Glomerular endothelial cell (primary cell): ENCODE measurements at regions not wholly inside any gene's neighbourhood (a gene's known extent, or its start where the extent isn't known, plus 50 kb on each side); places are given as distances from the start of the nearest gene placed in this dataset.
"Not testable (repeated sequence)": the region's sequence is repeated elsewhere in the genome, so short reads cannot be mapped to it uniquely, and the experiment has no call there.

ENCODE experiments used
- DNase-seq: peaks from one replicate; pipeline ENCODE4 v3.0.0-alpha.2; 2011; ENCODE audit warnings: low read depth, low spot score; ENCODE audit errors: extremely low read depth

DNA sequence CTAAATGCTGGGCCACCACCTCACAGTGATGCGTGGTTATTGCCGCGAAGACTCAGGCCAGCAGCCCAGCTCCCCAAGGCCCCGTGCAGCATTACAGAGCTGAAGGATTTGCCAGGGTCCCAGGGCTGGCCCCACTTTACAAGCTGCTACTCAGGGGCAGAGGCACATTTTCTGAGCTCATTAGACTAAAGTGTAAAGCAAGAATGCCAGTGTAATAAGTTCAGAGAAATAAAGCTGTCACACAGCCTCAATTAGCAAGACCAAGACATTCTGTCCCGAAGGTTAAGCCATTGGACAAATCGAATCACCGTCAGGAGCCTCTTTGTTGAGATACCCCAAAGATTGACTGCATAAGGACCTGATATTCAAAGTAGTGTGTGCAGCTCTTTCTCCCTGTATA, 428.4 kb downstream of the EFNB2 start:
- DNase-seq = no peak

DNA sequence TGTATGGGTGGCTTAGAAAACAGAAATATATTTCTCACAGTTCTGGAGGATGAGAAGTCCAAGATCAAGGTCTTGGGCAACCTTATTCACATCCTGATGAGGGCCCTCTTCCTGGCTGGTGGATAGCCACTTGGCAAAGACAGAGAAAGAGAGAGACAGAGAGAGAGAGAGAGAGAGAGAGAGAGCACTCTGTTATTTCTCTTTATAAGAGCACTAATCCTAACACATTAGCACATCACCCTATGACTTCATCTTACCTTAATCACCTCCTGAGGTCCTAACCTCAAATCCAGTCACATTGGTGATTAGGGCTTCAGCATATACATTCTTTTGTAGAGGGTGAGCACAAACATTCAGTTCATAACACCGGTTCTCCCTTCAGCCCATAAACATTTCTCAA, 430.3 kb downstream of the EFNB2 start:
- DNase-seq = no peak

DNA sequence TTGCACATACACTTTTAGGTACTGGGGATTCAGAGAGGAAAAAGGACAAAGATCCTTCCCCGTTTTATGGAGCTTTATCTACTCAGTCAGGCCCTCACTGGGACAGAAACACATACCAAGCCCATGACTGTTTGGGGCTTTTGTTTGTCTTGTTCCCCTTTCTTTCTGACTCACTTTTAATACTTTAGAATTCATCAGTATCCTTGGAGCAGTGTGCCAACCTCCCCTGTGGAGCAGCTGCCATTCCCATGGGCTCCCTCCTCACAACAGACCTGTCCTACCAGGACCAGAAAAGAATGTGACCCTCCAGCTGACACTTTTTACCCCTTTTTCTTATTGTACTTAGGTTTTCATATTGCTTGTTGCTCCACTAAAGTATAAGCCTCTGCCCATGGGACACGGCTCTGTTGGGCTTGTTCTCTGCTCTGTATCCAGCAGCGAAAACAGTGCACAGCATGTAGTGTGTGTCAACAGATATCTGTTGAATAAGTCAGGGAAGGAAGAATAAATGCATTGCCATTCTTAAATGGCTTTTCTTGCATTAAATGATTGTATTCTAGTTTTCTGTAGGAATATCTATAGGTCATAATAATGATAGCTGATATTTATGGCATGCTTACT, 431.1 kb downstream of the EFNB2 start:
- no peak for DNase-seq

DNA sequence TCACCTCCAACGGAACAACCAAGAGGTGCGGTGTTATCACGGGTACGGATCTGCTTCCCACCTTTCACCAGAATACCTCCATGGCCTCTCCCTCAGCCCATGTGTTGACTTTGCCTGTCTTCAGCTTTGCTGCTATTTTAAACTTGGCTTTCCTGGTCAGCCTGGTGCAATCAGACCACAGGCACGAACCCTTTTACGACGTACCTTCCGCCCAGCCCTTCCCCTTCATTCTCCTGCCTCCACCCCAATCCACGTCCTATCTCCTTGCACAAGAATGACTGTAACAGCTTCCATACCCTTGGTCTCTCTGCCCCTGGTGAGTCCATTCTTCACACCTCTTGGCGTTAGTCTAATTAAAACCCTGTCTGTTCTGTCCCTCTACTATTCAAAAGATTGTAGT, 431.7 kb downstream of the EFNB2 start:
- DNase-seq = no peak

DNA sequence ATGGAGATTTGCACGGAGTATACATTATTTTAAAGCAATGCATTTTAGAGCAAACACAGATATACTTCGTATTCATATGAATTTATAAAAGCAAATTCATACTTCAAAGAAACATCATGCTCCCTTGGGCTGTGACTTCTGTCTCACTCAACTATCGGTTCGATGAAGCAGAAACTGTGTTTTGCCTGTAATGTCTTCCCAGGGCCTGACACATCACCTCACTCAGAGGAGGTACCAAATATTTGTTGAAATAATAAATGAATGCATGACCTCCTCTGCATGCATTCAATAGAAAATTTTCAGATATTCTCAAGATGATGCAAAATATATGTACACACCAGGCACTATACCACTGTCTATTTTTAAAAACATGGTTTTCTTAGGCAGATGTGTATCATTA, 432.7 kb downstream of the EFNB2 start:
- no peak for DNase-seq

DNA sequence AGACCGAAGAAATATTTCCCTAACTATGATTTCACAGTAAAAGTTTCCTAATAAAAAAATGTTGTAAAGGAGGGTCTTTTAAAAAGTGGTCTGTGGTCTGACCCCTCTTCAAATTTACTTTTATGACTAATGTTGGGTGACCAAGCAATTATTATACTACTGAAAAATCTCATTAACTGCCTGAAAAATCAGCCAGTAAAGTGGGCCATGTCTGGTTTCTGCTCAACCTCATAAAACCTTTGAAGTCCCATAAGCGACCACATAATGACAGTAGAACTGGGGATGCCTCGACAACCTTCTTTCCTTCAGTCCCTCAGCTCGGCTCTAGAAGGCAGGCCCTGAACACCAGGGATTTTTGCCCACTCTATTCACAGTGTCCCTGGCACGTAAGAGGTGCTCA, 434.3 kb downstream of the EFNB2 start:
- DNase-seq = no peak

DNA sequence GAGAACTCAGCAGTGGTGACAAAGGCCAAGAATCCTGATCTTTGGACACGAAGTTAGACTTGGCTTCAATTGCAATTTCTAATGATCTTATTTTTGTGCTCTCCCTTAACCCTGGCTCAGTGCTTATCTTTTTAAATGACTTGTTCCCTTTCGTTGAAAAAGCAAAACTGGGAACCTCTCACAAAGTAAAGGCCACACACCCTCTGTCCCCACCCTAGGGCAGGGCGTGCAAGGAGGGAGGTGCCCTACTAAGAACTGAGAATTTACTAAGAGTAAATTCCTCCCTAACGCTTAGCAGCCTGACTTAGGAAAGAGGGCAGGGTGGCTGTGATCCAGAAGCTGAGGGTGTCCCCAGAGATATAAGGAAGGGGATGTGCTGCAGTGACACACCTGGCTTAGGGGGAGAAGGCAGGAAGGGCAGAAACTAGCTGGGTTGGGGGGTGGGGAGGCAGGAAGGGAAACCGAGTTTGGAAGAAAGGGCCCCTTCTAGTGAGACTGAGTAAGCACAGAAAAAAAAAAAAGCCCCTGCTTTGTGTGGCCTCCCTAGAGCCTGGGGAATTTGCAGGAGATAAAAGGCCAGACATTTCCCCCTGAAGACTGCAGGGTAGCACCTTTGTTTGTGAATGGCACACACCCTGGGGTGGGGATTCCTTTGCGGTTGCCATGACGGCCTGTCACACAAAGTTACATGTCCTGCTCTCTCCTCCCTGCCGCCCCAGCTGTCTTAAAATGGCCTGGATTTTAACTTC, 435.1 kb downstream of the EFNB2 start:
- no peak for DNase-seq

DNA sequence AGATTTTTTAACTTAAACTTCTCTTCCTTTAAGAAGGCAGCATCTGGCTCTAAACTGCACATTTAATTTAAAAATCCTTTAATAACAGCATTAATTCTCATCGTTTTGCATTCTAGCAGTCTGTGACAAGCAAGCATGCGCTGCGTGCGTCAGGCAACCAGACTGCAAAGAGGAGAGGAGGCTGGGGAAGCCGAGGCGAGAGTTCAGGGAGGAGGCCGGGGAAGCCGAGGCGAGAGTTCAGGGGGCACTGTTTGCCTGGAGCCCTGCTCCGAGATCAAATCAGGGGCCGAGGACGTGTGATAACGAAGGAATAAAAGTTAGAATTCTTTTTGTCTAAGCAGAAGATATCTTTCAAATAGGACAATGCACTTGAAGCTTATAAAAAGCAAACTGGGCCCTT, 435.7 kb downstream of the EFNB2 start:
- no peak for DNase-seq

DNA sequence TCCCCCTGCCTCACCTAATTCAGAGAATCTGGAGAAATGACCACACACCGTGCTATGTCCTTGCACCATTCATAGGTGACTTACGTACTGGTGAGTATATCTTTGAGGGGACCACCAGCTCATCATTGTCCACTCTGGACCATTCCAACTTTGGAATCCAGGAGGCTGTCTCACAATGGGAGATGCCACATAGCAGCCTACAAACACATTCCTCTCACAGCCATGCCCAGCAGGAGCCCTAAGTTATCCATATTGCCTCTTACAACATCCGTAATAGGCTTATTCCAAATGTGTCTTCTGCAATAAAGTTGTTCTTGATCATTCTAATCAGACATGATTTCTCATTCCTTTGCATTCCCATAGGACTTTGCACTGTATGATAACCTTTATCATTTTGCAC, 436.7 kb downstream of the EFNB2 start:
- DNase-seq = no peak

DNA sequence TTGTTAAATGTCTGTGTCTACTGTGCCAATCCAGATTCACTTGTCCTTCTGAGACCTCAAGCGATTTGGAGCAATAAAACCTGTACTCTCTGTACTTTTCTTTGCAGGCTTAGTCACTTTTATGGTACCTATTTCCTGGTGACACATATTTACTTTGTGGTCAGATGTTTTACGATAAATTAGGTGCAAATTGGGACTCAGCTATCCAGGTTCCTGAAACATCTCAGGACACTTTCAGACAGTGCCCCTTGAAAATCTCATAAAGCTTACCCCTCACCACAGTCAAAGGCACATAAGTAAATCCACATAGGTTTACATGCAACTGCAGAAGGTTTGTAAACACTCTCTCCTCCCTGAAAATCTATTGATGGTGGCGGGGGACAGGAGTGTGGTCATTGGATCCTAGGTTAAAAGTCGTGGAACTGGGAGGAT, 438.8 kb downstream of the EFNB2 start:
- DNase-seq = no peak

DNA sequence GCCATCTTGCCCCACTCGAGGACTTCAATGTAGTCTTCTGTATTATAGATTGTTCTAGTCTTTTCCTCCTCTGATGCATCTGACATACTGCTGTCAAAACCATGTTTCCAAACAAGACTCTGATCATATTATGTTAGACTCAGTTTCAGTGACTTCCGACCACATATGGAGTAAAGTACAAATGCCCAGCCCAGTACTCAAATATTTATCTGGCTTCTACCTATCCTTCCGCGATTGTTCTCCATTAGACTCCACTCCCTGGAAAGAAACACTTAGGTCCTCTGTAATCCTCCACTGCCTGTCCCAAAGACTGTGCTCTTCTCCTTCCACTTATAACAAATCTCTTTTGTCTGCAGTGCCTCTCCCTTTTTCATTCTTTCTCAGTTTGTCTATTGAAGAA, 439.5 kb downstream of the EFNB2 start:
- DNase-seq = no peak

DNA sequence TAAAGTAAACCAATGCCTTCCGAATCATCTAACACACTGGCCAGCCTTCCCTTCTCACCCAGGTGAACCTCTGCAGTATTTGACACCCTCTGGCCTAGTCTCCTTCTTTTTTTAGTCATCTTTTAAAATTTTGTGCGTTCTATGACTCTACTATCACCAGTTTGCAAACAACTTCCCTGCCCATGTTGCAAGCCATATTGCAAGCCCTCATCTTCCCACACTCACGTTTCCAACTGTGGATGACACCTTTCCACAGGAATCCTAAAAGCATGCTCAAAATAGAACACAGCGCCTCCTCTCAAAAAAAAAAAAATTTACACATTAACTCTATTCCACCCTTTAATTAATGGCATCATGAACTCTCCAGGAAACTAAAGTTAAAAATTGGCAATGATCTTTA, 440.1 kb downstream of the EFNB2 start:
- no peak for DNase-seq

DNA sequence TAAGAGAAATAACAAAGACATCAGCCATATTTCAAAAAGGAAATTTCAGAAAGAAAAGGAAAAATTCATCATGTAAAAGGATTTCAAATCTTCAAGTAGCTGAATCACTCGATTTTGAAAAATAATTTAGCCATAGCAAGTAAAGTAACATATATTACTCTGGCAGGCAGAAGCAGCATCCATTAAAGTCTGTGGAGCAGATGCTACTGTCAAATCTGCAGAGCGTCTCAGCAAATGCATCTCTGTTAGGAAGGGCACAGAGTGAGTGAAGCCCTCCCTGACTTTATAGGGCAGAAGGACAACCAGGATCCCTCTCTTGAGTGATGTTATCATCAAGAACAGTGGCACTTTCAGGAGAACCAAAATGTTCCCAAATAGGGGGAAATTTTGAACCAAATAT, 445.5 kb downstream of the EFNB2 start:
- no peak for DNase-seq

DNA sequence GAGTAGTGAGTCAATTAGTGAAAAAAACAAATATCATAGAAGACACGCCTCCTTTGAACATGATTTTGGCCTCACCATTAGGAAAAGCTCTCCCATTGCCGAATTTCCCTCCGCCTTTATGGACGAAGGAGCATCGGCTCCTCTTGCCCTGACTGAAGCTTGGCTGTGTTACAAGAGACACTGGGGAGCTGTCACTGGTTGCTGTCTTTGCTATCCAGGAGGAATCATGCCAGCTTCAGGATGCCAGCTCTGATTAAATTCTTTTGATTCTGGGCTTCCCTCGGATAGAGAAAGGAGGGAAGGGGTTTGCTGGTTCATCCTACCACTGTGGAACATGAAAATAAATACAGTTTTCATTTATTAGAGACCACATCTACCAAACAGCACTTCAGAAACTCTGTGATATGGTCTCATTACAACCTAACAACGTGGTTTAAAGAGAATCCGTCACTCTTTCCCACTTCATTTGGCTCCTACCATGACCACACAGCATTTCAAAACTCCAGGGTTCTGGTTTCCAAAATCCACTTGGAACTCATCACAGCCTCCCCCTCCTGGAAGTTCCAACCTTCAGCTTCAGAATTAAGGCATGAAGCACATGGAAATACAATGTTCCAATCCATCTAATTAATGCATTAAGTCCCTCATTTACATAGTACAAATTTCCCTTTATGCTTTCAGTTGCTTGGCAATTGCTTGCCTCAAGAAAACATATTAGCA, 446.0 kb downstream of the EFNB2 start:
- no peak for DNase-seq

DNA sequence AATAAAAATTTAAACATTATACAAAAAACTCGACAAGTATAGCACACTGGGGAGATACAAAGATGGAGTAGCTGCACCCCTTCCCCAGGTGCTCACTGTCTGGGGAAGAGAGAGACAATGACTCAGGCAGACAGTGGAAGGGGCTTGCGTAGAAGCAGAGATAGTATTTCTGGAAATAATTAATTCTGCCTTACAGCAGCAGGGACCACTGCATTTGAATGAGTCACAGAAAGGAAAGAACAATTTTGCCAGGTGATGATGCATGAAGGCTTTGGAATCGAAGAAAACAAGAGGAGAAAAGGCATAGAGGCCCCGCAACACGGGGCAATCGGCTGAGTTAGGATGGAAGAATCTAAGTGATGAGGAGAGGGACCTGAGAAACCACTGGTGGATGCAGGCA, 447.4 kb downstream of the EFNB2 start:
- no peak for DNase-seq

DNA sequence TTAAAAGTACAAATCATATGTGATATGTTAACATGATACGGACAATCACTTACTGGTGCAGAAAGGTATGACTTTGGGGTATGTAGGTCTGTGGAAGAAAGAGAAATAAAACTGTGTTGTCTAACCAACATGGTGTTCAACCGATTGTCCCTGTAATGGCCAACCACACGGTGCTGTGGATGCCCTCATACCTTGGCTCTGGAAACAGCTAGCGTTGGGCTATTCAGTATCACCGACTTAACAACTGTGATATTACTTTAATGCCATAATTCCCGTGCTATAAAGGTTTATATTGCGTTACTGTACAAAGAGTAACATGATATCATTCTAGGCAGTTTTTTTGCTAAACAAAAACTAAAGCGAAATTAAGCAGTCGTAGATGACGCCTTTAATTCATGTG, 448.3 kb downstream of the EFNB2 start:
- DNase-seq = no peak

DNA sequence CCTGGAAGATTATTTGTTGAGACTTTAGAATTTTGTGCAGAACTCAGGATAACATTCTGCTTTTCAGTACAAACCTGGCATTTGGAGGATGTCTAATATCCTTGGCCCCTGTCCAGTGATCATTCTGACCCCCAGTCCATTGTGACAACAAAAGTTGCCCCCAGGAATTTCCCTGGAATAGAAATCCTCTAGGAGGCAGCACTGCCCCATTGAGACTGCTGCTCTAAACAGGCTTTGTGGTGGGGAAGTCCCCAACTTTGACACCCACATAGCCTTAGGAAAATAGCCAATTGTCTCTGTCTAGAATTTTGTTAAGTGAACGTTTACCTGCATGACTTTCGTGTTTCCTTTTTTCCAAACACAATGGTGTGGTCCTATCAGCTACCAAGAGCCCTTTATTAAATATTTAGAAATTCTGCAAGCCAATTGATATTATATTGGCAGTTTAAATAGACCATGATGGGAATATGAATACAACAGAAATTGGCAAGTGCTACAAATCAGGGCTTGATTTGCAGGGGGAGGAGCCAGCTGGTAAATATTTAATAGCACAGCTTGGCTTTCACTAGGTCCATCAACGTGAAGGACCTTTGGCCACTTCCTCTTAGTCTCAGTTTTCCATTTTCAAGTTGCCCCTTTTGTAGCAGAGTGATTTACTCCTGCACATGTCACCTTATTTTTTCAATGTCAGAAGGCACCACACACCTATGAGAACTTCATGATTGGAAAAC, 451.7 kb downstream of the EFNB2 start:
- peak; percentile 50 for DNase-seq

DNA sequence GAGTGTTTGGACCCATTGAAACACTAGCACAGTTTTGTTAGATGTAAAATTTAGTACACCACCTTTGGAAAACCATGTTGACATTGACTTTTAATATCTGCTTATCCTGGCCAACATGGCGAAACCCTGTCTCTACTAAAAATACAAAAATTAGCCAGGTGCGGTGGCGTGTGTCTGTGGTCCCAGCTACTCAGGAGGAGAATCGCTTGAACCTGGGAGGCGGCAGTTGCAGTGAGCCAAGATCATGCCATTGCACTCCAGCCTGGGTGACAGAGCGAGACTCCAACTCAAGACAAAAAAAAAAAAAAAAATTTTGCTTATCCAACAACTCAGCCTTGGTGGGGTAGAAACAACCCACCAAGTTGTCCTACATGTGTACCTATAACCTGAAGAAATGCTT, 454.2 kb downstream of the EFNB2 start:
- not testable (repeated sequence) for DNase-seq

DNA sequence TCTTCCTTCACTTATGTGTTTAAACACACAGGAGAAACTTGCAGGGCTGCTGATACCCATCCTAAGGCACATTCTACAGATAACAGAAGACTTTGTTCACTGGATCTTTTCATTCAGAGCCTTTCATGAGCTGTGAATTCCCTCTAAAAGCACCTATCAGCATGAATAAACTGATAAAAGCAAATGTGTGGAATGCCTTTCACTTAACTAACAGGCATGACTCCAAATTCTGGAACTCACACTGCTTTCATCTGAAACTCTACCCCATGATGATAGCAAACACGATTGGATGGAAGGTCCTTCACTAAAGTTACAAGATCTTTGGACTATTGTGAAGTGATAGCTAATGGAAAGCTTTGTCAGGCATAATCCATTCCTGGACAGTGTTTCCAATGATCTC, 457.3 kb downstream of the EFNB2 start:
- DNase-seq = no peak

DNA sequence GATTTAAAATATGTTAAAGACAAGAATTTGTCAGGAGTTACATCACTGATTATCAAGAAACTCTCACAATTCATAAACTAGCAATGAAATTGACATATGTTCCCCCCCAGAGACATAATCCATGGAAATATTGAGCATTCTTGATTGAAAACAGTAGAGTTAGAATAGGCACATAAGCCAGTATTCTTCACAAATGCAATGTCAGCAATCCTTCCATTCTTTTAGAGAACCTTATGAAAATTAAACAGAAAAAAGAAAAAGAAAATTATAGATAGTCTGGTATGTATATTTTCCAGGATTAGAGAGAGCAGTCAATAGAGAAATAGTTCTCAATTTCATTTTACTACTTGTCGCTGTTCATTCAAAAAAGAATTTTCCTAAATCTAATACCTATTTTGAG, 458.4 kb downstream of the EFNB2 start:
- no peak for DNase-seq

DNA sequence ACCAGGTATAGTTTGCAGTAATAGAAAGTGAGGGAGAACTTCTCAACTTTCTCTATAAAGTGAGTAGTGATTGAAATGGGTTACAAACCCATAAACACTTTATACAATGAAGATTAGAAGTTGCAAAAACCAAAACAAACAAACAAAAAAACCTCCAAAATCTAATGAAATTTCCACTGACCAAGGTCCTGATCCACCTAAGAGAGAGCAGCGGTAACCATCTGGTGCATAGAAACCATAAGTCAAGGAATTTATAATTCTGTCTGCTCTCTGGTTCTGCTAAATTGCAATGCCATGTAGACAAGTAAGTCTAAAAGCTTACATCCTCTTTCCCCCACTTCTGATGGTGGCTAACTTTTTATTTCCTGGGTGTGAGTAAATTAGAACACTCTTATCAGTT, 463.4 kb downstream of the EFNB2 start:
- DNase-seq = no peak
